ENCODE measurements at regions not wholly inside any gene's neighbourhood (a gene's known extent, or its start where the extent isn't known, plus 50 kb on each side); places are given as distances from the start of the nearest gene placed in this dataset.

DNA sequence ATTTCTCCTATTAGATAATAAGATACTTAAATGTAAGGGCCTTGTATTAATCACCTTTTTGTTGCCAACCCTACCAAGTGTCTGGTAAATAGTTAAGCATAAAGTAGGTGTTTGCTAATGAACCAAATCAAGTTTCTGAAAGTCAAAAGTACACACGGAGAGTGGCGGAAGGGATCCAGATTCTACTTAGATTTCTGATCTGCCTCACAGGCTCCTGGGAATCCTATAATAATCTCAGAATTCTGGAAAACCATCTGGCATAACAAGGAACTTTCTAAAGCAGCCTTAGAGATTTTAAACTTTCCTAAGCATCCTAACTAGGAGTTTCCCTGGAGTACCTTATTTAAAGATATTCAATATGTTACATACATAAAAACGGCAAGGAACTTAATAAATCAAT, 363.2 kb upstream of the SMC2 start:
- TF ChIP-seq ZNF114 (CRISPR knock-in tag; IDR thresholded peaks at IDR 0.05) (no peak), EZH2phosphoT487 (IDR thresholded peaks at IDR 0.05; ENCODE audit: unreplicated experiment) (no peak), EZH2 (IDR thresholded peaks at IDR 0.05; ENCODE audit: low read depth, unreplicated experiment) (no peak)
- TF ChIP-seq, protein P1, sequence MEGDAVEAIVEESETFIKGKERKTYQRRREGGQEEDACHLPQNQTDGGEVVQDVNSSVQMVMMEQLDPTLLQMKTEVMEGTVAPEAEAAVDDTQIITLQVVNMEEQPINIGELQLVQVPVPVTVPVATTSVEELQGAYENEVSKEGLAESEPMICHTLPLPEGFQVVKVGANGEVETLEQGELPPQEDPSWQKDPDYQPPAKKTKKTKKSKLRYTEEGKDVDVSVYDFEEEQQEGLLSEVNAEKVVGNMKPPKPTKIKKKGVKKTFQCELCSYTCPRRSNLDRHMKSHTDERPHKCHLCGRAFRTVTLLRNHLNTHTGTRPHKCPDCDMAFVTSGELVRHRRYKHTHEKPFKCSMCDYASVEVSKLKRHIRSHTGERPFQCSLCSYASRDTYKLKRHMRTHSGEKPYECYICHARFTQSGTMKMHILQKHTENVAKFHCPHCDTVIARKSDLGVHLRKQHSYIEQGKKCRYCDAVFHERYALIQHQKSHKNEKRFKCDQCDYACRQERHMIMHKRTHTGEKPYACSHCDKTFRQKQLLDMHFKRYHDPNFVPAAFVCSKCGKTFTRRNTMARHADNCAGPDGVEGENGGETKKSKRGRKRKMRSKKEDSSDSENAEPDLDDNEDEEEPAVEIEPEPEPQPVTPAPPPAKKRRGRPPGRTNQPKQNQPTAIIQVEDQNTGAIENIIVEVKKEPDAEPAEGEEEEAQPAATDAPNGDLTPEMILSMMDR (conservative IDR thresholded peaks at IDR 0.05; ENCODE audit: low read depth in 2 of 2) = no peak
